NCI-H2227 treated with DMSO at 0.1 percent for 48 hours (cell line): ENCODE measurements at regions not wholly inside any gene's neighbourhood (a gene's known extent, or its start where the extent isn't known, plus 50 kb on each side); places are given as distances from the start of the nearest gene placed in this dataset.

ENCODE experiments used
- DNase-seq: peaks from one replicate; lab custom pipeline; 2025; lab: John Stamatoyannopoulos, UW

DNA sequence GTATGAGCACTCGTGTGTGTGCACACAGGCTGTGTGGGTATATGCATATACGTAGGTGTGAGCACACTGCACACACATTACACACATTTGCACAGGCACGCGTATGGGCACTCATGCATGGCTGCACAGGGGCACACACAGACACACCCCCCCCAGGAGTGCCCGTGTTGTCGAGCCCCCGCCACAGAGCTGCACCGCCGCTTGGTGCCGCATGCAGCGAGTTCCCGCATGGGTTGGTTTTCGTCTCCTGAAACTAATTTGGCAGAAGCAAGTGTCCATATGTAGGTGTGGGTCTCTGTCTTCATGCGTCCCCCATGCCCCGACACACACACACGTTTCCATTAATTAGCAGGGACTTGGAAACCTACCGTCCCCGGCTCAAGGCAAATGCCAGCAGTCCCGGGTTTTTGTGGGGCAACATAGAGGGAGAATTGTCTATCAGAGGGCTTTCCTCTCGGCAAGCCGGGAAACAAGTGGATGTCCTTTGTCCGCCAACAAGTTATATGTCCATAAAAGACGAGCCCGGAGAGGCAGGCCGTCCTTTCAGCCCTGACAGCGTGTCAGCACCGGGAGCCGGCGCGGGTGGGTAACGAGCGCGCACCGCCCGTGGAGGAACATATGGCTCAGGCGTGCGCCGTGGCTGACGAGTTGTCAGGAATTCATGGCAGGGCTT lies 1291.7 kb downstream of the BRD1 start:
- no peak for DNase-seq

DNA sequence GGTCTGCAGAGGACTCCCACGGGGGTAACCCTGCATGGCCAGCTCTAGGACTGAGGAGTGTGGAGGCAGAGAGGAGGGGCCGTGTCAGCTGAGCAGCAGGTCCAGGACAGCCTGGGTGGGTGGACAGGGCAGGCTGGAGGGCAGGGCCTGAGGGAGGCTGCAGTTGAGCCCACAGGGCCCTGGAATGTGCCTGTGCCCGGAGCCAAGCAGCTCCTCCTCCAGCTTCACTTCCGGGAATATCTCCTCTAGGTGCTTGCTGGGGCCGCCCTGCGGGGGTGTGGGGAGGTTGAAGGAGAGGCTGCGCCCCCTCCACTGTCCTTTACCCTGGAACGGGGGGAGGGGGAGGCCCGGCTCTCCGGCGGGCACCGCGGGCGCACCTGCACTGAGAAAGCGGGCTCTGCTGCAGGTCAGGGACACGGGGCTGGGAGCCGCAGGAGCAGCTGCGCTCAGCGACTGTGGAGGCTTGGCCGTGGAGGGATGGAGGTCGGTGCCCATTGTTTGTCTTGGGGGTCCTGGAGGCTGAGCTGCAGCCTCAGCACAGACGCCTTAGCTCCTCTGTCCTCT lies 1293.2 kb downstream of the BRD1 start:
- no peak for DNase-seq

DNA sequence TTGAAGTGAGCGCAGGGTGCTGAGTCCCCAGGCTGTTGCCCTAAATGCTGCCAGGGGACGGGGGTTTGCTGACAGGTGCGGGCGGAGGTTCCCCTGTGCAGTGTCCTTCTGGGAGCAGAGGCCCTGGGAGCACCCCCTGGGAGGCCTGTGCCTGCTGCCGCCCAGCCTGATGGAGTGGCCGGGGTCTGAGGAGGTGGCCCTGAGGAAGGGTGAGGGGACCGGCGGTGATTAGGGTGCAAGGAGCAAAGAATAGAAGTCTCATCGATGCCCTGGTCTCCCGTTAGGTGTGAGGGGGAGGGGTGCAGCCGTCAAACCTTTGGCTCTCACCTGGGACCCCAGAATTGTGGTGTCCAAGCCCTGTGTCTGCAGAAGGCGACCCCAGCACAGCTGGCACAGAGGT lies 1294.7 kb downstream of the BRD1 start:
- DNase-seq, result no peak

DNA sequence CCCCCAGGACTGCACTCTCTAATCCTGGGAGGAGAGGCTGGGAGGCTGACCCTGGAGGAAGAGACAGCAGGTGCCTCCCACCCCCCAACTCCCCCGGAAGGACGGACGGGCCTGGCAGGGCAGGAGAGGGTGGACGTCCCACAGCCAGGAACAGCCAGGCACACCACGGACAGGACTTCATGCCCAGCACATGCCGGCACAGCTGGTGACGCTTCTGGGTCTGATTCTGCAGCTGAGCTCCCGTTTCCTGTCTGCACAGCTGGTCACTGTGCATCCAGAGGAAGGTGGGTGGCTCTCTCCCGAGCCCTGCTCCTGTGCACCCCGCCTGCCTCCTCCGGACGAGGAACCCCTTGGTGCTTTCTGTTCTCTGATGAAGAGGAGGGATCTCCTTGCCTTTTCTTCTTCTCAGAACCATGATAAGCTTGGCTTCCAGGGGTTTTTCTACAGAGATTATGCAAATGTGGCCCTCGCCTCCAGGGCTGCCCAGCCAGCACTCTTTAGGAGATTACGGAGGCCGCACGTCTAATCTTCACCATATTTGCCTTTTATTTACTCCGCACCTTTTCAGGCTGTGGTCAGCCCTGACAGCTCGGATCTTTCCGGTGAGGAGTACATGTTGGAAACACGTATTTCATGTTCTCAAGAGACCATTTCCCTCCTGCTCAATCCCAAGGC lies 1295.8 kb downstream of the BRD1 start:
- DNase-seq, result no peak

DNA sequence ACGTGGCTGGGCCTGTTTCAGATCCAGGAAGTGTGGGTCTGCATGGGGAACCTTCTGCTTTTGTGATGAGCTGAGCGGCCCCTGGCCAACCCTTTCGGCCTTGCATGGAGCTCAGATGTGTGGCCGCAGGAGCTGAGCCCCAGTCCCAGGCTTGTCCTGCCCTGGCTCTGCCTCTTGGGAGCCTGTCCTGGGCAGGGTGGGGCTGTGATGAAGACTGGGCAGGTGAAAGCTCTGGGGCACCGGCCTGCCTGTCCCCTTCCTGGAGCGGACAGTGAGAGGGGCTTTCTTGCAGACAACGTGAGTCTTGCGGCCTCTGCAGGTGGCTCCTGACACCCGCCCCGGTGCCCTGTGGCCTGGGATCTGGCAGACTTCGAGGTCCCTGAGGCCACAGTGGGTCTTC lies 1296.6 kb downstream of the BRD1 start:
- DNase-seq, result no peak

DNA sequence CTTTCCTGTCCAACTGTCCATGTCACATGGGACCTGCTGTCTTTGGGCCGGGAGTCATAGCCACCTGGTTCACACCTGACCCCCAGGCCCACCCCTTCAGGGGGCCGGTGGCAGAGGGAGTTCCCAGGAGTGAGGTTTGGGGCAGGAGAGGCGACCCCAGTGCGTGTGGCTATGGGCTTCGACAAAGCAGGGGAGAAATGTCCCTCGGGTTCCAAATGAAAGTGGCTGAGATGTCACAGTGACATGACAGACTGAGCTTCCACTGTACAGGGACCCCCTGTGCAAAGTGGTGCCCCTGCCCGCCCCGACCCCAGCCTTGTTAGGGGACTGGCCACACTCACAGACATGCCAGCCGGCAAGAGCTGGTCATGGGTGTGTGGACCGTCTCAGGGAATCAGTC lies 1297.0 kb downstream of the BRD1 start:
- DNase-seq, result no peak

DNA sequence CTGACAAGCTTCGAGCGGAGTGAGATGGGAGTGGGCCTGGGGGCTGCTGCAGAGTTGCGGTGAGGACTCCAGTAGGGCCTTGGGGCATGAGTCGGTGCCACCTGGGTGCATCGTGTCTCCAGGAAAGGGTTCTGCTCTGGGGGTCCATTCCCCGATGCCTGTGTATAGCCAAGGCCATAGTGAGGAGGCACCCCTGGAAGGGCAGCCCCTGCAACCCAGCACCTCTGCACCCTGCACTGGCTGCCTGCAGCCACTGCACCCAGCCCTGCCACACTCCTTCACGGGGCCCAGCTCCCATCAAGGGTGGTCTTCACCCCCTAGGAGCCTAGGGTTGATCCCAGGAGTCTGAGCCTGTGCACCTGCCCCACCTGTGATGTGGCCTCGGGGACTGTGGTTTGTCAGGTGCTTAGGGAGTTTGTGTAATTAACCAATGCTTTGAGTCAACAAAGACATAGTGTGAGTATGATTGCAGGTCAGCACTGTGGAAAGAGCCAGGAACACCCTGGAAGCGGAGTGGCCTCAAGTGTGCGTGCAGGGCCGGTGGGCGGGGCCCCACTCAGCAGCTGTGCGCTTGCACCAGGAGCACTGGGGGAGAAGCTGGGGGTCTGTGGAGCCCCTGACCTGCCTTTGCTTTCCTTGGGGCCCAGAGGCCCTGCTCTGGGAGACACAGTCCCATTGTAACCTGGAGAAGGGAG lies 1299.3 kb downstream of the BRD1 start:
- no peak for DNase-seq

DNA sequence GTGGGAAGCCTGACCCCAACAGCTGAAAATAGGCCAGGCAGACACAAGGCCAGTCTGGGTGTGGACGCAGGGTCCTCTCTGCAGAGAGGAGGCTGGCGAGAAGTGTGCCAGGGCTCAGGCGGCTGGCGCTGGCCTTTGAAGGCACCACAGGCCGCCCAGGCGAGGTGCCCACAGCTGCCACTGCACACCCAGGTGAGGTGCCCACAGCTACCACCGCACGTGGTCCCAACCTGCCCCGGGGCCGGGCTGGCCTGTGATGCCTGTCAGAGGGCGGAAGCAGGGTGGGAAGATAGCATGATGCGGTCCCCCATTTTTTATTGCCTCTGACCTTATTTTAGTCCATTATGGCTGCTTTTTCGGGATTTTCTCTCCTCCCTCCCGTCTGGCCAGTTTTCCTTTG lies 1303.9 kb downstream of the BRD1 start:
- DNase-seq, result no peak

DNA sequence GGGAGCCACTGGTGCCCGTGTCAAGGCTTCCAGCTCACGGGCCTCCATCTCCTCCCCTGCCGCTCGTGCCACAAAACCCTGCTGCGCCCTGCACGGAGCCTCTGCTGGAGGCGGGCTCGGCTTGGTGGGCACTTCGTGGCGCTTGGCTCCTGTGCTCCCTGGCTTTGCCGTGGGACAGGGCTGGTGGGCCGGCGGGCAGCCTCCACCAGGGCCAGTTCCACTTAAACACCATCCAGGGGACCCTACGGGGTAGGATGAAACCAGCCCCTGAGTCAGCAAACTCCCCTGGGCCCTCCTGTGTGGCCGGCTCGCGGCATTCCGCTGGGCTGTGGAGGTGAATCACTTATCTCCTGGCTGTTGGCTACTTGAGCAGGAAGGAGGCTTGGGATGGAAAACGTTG lies 1304.6 kb downstream of the BRD1 start:
- DNase-seq, result no peak

DNA sequence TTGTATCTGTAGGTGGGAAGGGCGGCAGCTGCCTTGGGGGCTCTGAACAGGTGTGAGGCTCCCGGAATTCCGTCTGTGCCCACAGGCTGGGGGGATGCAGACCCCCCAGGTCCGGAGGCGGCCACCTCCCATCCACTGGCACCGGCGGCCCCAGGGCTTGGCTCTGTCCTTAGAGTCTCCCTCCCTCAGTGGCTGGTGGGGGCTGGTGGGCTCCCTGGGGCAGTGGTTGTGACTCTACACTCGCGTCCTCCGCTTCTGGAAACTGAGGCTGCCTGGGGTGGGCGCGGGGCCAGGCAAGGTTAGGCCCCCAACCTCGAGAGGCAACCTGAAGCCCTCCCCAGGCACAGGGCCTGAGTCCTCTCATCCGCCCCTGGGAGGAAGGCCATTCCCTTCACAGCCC lies 1305.4 kb downstream of the BRD1 start:
- no peak for DNase-seq

DNA sequence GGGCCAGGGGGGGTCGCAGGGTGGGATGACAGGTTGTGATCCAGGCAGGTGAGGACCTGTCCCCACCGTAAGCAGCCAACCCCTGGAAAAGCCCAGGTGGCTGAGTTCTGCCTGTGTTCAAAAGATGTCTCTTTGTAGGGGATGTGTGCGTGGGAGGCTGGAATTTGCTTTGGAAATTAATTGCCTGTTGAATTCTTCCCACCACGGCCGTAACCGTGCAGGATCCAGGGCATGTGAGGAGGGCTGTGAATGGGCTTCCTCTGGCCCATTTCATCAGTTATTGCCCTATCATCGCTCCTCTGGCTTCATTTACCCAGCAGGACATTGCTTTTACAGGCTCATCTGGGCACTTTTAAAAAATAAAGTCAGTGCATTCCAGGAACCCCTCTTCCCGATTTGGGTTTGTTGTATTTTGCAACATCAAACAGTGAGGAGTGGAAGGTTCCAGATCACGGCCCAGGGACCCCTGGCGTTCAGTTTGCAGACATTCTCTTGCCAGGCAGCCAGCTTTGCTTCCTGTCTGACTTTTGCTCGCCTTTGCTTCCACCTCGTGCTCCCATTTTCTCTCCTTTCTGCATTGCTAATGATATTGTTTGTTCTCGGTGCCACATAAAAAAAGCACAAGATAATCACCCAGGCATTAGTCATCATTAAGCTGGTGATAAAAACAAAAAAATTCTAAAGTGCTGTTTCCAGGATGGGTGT lies 1306.6 kb downstream of the BRD1 start:
- no peak for DNase-seq

DNA sequence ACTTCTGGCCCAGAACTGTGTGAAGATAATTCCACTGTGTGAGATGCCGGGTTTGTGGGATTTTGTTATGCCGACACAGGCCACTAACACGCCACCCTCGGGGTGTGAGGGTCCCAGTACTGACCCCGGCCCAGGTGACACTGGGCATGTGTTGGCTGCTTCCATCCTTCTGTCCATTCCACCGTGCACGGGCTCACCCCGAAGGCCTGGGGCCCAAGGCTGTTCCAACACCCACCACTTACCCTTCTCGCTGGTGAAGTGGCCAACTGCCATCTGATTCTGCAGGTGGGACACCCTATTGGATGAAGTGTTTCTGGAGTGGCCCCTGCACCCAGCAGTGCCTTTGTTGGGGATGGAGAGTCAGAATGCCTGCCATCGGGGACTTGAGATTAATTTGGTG lies 1307.5 kb downstream of the BRD1 start:
- no peak for DNase-seq

DNA sequence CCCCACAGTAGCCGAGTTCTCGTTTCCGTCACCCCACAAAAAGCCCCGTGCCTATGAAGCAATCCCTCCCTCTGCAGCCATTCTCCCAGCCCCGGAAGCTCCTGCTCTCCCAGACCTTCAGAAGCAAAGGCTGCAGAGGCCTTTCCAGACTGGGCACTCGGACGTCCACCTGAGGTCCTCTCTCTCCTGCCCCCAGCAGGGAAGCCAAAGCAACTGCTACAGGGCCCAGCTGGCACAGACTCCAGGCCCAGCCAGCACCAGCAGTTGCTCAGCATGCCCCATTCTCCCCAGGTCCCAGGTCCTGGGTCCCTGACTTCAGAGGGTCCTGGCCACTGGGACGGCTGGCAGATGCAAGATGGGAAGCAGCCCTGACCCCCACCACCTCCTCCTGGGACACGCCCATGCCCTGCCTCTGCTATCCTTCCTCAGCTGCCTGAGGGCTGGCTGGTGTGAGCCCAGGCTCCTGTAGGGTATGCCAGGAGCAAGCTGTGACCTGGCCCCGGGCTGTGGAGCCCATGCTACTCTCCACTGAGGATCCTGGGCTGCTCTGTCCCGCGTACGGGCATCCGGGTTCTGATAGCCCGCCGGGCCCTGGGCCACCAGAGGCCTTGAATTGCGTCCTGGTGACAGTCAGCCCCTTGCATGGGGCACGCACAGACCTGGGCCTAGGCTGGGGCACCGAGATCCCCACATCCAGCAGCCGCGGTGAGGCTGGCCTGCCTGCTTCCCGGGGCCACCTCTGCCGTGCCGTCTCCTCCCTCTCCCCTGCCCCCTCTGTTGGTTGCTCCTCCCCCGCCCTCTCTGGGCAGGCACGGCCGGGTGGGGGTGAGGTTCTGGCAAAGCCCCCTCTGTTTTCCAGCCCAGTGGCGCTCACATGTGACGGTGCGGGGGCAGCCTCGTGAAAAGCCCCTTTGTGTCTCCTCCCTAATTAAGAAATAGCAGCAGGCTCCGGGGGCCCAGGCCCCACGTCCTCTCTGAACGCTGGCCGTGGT lies 1310.3 kb downstream of the BRD1 start:
- no peak for DNase-seq

DNA sequence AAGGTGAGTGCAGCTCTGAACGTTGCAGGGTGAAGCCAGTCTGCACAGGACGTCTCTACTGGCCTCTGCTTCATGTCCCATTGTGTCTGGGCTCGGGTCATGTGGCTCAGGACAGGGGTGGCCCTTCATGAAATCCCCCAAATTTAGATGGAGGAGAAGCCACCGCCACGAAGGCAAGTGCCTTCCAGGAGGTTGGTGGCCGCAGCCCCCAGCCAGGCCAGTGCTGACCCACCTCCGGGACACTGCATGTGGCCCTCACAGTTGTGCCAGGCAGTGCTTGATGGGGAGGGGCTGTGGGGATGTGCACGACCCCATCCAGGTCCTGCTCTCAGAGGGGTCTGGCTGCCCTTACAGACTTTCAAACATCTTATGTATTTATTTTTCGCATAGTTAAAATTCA lies 1311.1 kb downstream of the BRD1 start:
- no peak for DNase-seq

DNA sequence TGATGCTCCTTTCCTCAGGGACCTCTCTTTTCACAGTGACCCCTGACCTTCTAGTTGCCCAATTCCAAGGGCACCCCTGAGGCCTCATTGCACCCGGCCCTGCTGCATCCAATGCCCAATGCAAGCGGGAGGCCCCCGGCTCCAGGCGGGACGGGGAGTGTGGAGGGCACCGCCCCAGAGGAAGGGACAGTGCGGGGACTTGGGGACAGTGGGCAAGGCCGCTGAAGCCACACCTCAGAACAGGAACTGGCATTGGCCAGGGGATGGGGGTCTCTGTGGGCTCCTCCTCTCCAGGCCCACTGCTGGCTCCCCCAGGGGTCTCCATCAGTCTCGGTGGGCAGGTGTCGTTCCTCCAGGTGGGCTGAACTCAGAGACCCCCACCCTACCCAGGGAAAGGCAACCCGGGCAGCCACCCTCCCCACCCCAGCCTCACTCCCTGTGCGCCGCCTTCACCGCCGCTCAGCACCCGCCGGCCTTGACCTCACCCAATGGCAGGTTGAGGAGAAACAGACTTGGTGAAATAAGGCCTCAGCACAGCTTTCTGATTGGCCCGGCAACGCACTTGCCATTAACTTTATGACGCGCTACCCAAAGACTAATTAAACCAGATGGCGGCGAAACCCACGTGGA lies 1312.0 kb downstream of the BRD1 start:
- no peak for DNase-seq

DNA sequence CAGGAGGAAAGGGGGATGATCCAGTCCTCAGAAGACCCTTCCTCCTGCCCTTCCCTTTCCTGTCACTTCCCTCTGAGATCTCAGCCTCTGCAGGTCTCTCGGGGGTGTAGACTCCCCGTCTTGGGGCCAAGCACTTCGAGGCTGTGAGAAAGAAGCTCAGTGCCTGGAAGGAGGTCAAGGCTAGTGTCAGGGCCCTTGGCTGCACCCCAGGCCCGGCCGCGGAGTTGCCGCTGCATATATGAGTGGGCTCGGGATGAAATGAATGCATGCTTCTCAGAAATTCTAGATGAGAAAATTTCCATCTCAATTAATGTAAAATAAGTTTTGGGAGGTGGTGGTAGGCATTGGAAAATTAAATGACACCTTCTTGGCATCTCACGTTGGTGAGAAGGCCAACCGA lies 1313.7 kb downstream of the BRD1 start:
- DNase-seq, result no peak

DNA sequence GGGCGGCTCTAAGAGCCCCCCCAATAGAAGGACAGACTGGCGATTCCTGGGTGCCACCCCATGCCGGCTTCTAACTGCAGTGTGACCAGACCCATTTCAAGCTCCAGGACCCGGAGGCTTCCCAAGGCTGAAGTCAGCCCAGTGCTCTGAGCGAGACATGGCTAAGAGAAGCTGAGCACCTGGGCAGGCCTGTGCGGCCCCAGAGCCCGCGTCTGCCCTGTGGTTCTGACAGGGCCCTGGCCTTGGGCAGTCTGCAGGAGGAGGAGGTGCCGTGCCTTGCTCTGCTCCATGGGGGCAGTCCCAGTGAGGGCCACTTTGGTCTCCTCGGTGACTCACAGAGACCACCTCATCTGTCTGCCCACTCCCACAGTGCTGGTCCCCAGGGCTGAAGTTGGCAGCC lies 1314.2 kb downstream of the BRD1 start:
- DNase-seq, result no peak

DNA sequence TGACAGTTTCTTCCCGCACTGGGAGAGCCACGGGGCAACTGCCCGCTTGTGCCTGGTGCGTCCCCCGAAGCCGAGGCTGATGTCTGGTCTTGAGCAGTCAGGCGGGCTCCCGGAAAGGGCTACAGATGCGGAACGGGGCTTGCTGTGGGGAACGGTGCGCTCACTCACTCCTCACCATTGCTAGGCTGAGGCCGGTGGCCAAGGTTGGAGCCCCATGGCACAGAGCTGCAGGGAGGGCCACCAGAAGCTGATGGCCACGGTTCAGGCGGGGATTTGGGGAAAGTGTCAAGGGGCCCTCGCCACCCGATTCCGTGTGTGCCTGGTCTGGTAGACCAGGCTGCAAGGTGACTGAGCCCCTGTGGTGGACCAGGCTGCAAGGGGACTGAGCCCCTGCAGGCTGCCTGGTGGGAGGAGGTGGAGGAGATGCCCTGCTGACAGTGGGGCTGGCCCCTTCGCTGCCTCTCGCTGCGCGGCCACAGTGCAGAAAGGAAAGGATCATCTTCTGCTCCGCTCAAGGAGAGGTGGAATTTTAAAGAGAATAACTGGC lies 1315.8 kb downstream of the BRD1 start:
- DNase-seq, result no peak

DNA sequence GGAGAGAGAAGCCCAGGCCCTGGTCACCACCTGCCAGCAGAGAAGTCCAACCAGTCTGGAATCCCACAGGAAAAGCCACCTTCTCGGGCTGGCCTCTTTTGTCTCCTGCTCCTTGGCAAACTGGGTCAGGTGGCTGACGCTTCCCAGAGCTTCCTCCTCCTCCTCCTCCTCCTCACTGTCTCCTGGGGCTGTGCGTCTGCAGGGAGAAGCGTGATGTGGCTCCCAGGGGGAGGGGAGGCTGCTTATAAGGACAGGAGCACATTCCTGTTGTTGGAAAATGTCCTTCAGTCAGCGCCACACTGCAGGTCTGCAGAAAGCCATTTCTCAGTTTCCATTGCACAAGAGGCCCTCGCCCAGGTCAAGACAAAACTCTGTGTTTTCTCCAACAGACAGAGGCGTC lies 1316.5 kb downstream of the BRD1 start:
- no peak for DNase-seq

DNA sequence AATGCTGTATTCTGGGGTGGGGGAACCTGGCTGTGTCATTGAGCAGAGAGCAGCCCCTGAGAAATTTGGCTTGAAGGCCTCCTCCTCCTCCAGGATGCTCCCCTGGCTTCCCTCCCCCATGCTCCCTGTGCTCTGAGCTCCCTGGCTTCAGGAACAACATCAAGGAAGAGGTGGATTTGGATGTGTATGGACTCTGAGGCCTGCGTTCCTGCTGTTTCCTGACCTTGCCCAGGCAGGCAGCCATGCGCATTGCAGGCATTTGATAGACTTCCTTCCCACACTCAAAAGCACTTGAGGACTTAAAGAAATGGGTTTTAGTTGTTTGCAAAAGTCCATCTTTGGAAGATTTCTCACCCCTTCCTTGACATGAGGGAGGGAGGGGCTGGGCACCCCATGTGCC lies 1317.1 kb downstream of the BRD1 start:
- no peak for DNase-seq
